SKM-1 (cell line): ENCODE measurements at regions not wholly inside any gene's neighbourhood (a gene's known extent, or its start where the extent isn't known, plus 50 kb on each side); places are given as distances from the start of the nearest gene placed in this dataset.
"Not testable (repeated sequence)": the region's sequence is repeated elsewhere in the genome, so short reads cannot be mapped to it uniquely, and the experiment has no call there.

Source experiments
- DNase-seq: peaks from one replicate; lab custom pipeline; 2025; ENCODE audit not compliant: unreplicated experiment; lab: John Stamatoyannopoulos, UW

GRCh38 chr9:1839909-1840308, 175.2 kb upstream of the SMARCA2 start:
- no peak for DNase-seq

GRCh38 chr9:1845425-1845824, 169.7 kb upstream of the SMARCA2 start:
- DNase-seq = no peak

- DNase-seq = no peak
Measured at GRCh38 chr9:1855726-1856125, 159.4 kb upstream of the SMARCA2 start.

- no peak for DNase-seq
Measured at GRCh38 chr9:1857808-1858207, 157.3 kb upstream of the SMARCA2 start.

GRCh38 chr9:1869843-1870242, 145.3 kb upstream of the SMARCA2 start:
- peak; percentile 2 for DNase-seq

GRCh38 chr9:1870915-1871314, 144.2 kb upstream of the SMARCA2 start:
- no peak for DNase-seq

GRCh38 chr9:1871626-1872419, 143.3 kb upstream of the SMARCA2 start:
- DNase-seq = no peak

- DNase-seq = no peak
Measured at GRCh38 chr9:1875251-1875851, 139.8 kb upstream of the SMARCA2 start.

GRCh38 chr9:1875921-1876448, 139.2 kb upstream of the SMARCA2 start:
- no peak for DNase-seq

GRCh38 chr9:1876891-1877496, 138.2 kb upstream of the SMARCA2 start:
- no peak for DNase-seq

GRCh38 chr9:1877951-1878350, 137.2 kb upstream of the SMARCA2 start:
- DNase-seq = no peak

- no peak for DNase-seq
Measured at GRCh38 chr9:1878811-1879210, 136.3 kb upstream of the SMARCA2 start.

GRCh38 chr9:1879501-1879900, 135.6 kb upstream of the SMARCA2 start:
- DNase-seq = no peak

- no peak for DNase-seq
Measured at GRCh38 chr9:1880038-1880565, 135.0 kb upstream of the SMARCA2 start.

- no peak for DNase-seq
Measured at GRCh38 chr9:1881708-1882295, 133.3 kb upstream of the SMARCA2 start.

GRCh38 chr9:1882711-1883403, 132.3 kb upstream of the SMARCA2 start:
- no peak for DNase-seq

GRCh38 chr9:1890201-1890600, 124.9 kb upstream of the SMARCA2 start:
- no peak for DNase-seq

- no peak for DNase-seq
Measured at GRCh38 chr9:1890816-1891215, 124.3 kb upstream of the SMARCA2 start.

GRCh38 chr9:1903080-1903704, 112.0 kb upstream of the SMARCA2 start:
- not testable (repeated sequence) for DNase-seq

GRCh38 chr9:1907465-1907864, 107.7 kb upstream of the SMARCA2 start:
- no peak for DNase-seq
